Neural progenitor cell (in vitro differentiated cells): ENCODE measurements at regions not wholly inside any gene's neighbourhood (a gene's known extent, or its start where the extent isn't known, plus 50 kb on each side); places are given as distances from the start of the nearest gene placed in this dataset.

Experiments
- EZH2 ChIP-seq: fragments of 200-600 bp; sonication (generic); IDR thresholded peaks from 2 replicates; pipeline ENCODE4 v1.6.1; 2017; ENCODE audit warnings: antibody characterized with exemption, mild to moderate bottlenecking, moderate library complexity
- EZH2phosphoT487 ChIP-seq: fragments of 200-600 bp; sonication (generic); IDR thresholded peaks from 2 replicates; pipeline ENCODE4 v1.6.1; 2017; ENCODE audit warnings: antibody characterized with exemption
- TF ChIP-seq, protein P1 (sequence below): fragments of 200-600 bp; sonication (generic); IDR thresholded peaks from 2 replicates; pipeline ENCODE4 v1.5.1; 2017; ENCODE audit warnings: antibody characterized with exemption, mild to moderate bottlenecking

DNA sequence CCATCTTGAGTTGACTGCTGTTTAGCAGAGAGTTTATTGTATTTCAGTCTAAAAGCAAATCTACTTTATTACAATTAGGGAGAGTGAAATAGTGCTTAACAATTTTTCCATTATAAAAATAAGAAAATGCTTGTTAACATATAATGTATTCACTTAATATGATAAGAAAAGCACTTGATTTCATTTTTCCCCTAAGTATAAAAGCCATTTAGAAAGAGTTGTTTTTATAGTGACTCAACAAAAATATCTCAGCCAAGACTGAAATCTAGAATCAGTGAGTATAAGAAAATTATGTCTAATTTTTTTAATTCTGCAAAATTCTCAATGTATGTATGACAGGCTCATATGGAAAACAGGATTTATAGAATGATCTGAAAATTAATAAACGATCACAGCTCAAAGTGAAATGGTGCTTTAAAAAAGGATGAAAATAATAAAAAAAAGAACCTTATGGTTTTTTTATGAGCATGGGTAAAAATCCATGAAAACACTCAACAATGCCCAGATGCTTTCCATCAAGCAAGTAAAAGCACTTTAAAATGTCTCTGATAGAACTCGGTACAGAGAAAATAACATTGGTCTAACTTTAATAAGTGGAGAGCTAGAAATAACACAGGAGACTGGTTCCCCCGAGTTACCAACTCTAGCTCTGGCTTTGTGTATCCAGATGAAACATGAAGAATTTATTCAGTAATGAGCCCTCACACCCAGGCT is 1057.8 kb upstream of the WWC1 start:
- TF ChIP-seq EZH2 (no peak), EZH2phosphoT487 (no peak)
- TF ChIP-seq, protein P1, sequence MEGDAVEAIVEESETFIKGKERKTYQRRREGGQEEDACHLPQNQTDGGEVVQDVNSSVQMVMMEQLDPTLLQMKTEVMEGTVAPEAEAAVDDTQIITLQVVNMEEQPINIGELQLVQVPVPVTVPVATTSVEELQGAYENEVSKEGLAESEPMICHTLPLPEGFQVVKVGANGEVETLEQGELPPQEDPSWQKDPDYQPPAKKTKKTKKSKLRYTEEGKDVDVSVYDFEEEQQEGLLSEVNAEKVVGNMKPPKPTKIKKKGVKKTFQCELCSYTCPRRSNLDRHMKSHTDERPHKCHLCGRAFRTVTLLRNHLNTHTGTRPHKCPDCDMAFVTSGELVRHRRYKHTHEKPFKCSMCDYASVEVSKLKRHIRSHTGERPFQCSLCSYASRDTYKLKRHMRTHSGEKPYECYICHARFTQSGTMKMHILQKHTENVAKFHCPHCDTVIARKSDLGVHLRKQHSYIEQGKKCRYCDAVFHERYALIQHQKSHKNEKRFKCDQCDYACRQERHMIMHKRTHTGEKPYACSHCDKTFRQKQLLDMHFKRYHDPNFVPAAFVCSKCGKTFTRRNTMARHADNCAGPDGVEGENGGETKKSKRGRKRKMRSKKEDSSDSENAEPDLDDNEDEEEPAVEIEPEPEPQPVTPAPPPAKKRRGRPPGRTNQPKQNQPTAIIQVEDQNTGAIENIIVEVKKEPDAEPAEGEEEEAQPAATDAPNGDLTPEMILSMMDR = no peak
